Left cardiac atrium (tissue), 4 donors: ENCODE measurements at regions not wholly inside any gene's neighbourhood (a gene's known extent, or its start where the extent isn't known, plus 50 kb on each side); places are given as distances from the start of the nearest gene placed in this dataset.

Experiments used
- ATAC-seq, 2 donors: fragments of 200-7000 bp; cut with Tn5 transposase; one replicate each; pipeline ENCODE4 v1.9.1; 2020; ENCODE audit warnings: mild to moderate bottlenecking in 2 of 2, moderate library complexity in 2 of 2
- DNase-seq: peaks from one replicate; pipeline ENCODE4 v3.0.0-alpha.2; 2020
- intact Hi-C, 2 donors: fragments of 100-400 bp; cut with DNase I; formaldehyde crosslinking; loops; one replicate each; pipeline versions ENCODE4 v1.14.1 to v1.15.1; 2022 to 2023
- donor health status: DM: no; HTN: yes; CAD: no.
- donor health status: DM: no; HTN: yes; CAD: no; lungs with severe emphysema.
- donor health status: DM: yes; HTN: yes; CAD: no.
- donor health status: Dilated cardiomyopathy.

- intact Hi-C loops, result no loop called here
- ATAC-seq, result peak in 1 of 2 donors; percentile 90
These were observed 208.8 kb upstream of the EEA1 start for GRCh38 chr12:93137656-93138612.

GRCh38 chr12:93139028-93139665 is 210.1 kb upstream of the EEA1 start:
- no peak for ATAC-seq
- no peak for DNase-seq
- intact Hi-C loops, result no loop called here

More at GRCh38 chr12:93137656-93138612, 208.8 kb upstream of the EEA1 start:
- no peak for DNase-seq

DNA sequence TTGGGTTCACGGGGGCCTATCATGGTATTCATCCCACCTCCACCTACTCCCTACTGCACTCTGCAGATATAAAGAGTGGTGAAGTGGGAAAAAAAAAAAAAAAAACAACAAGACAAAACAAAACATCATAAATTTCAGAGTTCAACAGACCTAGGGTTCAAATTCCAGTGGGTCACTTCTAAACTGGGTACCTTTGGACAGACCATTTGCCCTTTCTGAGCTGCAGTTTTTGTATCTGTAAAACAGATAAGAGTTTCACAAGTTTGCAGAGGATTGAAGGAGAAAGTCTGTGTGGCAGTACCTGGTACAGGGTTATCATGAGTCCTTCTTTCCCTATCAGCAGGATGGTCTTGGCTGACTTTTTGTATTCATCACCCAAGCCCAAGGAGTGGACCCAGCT is 211.2 kb upstream of the EEA1 start:
- ATAC-seq, result no peak
- no peak for DNase-seq
- intact Hi-C loops, result no loop called here

DNA sequence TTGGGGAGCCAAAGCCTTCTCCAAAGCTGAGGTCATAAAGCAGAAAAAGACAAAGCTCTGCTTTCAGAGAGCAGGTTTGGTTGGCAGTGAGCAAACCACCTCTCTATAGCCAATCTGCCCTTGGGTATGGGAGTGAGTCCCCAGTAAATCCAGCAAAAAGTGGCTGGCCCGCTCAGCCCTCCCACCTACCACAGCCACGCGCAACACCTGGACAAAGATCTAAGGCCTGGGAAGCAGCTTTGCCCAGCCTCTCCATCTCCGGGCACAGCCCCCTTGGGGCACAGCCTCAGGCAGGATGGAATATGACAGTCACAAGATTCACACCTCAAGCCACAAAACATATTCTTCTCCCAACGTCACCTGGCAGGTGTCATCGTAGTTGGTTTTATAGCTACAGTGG is 211.7 kb upstream of the EEA1 start:
- ATAC-seq (no peak), DNase-seq (no peak)
- intact Hi-C loops, result no loop called here

DNA sequence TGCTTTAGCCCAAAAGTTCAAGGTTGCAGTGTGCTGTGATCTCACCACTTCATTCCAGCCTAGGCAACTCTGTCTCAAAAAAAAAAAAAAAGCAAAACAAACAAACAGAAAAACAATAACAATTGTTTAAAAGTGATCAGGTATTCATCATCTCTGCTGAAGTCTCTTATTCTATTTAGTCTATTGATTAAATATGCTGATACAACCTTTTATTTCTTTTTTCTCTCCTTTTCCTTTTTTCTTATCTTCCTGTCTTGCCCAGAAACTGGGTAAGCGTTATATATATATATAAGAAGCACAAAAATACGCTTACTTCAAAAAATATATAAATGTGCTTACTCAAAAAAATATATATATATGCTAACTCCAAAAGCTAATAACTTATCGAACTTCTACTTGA is 213.8 kb upstream of the EEA1 start:
- intact Hi-C loops, result no loop called here
- no peak for ATAC-seq
- DNase-seq, result no peak

DNA sequence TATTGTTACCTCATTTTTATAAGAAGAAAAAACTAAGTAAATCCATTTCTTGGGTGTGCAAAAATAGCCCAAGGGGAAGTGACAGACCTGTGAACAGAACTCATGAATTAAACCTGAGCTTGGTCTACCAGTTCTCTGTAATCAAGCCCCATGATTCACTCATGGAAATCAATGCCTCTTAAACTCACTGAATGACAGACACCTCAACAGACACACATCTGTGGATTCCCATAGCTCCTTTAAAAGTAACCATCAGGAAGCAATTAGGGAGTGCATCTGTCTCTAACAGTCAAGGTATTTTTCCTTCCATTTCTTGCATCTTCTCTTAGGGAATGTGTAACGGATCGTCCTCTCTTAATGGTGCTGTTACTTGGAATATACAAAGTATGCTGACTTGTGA is 215.0 kb upstream of the EEA1 start:
- intact Hi-C loops, result no loop called here
- no peak for DNase-seq
- no peak for ATAC-seq

DNA sequence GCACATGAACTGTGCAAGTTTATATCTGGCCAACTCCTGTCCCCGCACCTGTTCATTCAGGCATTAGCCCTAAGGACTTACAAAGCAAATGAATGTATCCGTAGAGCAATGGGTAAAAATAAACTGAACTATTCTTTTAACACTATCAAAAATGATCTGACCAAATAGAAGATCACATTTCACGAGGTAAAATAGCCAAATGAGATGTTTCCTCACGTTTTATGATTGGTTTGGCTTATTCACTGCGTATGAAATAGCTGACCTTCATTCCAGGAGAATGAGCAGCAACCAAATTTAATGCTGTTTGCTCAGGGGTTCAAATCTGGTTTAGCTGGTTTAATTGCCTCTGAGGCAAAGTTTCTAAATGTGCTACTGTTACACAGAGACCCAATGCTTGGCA is 216.0 kb upstream of the EEA1 start:
- no peak for DNase-seq
- ATAC-seq, result no peak
- intact Hi-C loops, result no loop called here

DNA sequence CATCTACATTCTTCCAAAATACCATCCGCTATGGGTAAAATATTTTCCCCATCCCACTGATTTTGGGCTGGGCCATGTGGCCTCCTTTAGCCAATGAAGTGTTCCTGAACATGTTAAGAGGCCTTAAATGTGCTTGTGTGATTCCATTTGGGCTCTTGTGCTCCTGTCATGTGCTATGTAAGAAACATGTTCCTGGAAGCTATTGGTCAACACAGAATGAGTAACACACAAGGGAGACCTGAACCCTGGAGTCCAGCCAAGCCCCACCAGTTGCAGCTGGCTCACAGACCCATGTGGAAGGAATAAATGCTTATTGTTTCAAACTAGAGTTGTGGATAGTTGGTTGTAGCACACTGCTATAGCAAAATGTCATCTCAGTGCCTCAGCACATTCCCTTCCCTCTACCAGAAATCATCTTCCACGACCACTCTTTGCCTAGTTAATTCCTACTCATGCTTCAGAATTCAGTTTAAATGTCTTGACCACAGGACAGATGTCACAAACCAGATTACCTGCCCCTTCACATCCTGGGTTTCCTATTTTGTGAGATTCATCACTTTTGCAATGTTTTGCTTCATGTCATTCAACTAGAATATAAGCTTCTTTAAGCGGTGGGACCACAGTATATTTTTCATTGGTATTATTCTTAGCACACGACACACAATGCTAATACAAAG is 217.3 kb upstream of the EEA1 start:
- intact Hi-C loops, result no loop called here
- DNase-seq (no peak), ATAC-seq (no peak)

GRCh38 chr12:93146970-93147369 is 217.9 kb upstream of the EEA1 start:
- intact Hi-C loops, result no loop called here
- no peak for DNase-seq
- ATAC-seq, result no peak

DNA sequence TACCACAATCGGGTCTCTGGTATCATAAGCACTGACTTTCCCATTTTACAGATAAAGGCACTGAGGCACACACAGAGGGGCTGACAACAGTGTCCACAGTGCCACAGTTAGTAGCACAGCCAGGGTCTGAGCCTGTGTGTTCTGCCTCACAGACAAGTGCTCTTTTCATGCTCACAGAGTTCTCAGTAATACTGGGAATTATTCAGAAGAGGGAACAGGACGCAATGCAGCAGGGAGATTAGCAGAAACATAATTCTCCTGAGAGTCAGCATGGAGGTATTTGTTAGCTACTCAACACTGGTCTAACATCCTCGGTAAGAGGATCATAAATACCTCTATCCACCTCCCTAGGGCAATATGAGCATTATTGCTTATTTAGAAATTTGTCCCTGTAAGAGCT is 219.3 kb upstream of the EEA1 start:
- DNase-seq, result no peak
- ATAC-seq, result no peak
- intact Hi-C loops, result no loop called here

- DNase-seq (no peak), ATAC-seq (no peak)
- intact Hi-C loops, result no loop called here
These were observed 220.1 kb upstream of the EEA1 start for GRCh38 chr12:93149229-93149628.

- intact Hi-C loops, result no loop called here
- DNase-seq (no peak), ATAC-seq (no peak)
These were observed 222.1 kb upstream of the EEA1 start for GRCh38 chr12:93151079-93151762.

DNA sequence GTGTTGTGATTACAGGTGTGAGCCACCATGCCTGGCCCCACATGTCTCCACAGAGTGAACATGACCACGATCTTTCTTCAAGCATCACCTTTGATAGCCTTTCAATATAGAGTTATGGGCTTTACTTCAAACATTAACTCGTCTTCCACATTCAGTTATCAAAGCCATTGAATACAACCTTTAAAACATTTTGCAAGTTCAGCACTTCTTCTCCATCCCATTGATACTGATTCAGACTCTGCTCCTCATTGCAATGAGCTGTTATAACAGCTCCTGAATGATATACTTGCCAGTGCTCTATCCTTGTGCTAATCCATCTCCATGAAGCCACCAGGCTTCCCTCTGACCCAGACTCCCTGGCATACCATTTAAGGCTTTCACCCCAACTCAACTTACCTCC is 223.5 kb upstream of the EEA1 start:
- intact Hi-C loops, result no loop called here
- DNase-seq (no peak), ATAC-seq (no peak)

DNA sequence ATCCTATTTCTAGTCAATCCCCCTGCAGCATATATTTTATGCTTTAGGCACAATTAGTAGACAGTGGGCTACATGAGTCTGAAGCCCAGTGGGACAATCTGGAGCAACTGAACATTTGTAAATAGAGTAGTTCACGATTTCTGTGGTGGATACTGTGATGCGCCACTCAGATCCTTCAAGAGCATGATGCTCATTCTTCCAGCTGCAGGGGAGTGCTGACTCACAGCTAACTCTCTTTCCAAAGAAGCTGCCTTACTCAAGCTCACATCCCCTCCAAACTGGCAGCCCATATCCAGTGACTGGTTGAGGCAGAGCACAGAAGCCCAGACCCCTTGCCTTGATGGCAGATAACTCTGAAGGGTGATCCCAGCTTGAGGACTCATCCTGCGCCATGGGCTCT is 224.2 kb upstream of the EEA1 start:
- DNase-seq, result no peak
- no peak for ATAC-seq
- intact Hi-C loops, result no loop called here

GRCh38 chr12:93154096-93154728 is 223.5 kb upstream of the NUDT4 start:
- DNase-seq, result no peak
- intact Hi-C loops, result no loop called here
- no peak for ATAC-seq

GRCh38 chr12:93154753-93155480 is 222.8 kb upstream of the NUDT4 start:
- no peak for ATAC-seq
- no peak for DNase-seq
- intact Hi-C loops, result no loop called here

DNA sequence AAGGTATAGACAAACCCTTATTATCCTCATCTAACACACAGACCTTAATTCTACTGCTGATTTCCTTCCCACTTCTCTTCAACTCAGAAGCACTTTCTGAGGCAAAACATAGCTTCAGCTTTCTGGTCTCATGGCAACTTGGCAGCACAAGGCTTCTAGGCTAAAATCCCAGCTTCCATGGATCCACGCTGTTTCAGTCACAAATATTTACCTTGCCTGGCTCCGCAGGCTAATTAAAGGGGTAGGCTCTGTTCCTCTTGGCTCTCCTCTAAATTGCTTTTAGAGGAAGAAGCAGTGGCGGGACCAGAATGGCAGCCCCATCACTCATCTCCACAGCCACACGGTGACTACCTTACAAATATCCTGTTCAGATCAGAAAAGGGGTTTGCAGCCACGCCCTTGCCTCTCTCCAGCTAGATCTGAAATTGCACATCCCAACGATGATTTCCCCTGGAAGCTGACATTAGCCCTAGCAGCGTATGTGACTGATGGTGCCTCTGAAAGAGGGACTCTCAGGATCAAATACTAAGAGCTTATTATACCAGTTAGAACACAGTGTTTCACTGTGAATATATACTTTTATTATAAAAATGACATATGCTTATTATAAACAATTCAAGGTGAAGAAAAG is 221.5 kb upstream of the NUDT4 start:
- DNase-seq (no peak), ATAC-seq (no peak)
- intact Hi-C loops, result no loop called here

- intact Hi-C loops, result no loop called here
- no peak for ATAC-seq
These were observed 220.4 kb upstream of the NUDT4 start for GRCh38 chr12:93157279-93157678.

More at GRCh38 chr12:93157279-93157678, 220.4 kb upstream of the NUDT4 start:
- DNase-seq, result no peak
